RWPE1 (cell line): ENCODE measurements at regions not wholly inside any gene's neighbourhood (a gene's known extent, or its start where the extent isn't known, plus 50 kb on each side); places are given as distances from the start of the nearest gene placed in this dataset.
"Not testable (repeated sequence)": the region's sequence is repeated elsewhere in the genome, so short reads cannot be mapped to it uniquely, and the experiment has no call there.

Experiments
- CTCF ChIA-PET: fragments of 350-600 bp; sonication (Branson Sonifier 250); formaldehyde crosslinking; extraction: SDS; loops from one replicate; lab custom pipeline; 2021; lab: Yijun Ruan, JAX
- POLR2A ChIA-PET: fragments of 400-600 bp; formaldehyde crosslinking; extraction: SDS; loops from one replicate; lab custom pipeline; 2020; ENCODE audit warnings: antibody characterized with exemption; ENCODE audit not compliant: low non-redundant PET; lab: Yijun Ruan, JAX
- DNase-seq: peaks from one replicate; pipeline ENCODE4 v3.0.0; 2012; ENCODE audit warnings: low spot score
- H3K27ac ChIP-seq: fragments of 450-650 bp; 2 replicates; pipeline ENCODE4 v1.5.1; 2017
- CTCF ChIP-seq: fragments of 450-650 bp; conservative IDR thresholded peaks from 2 replicates; pipeline ENCODE4 v1.5.1; 2017; ENCODE audit warnings: low read depth, mild to moderate bottlenecking

- ChIA-PET POLR2A (no interaction called here), CTCF (no interaction called here)
- H3K27ac ChIP-seq = no peak overlapping the region
- DNase-seq = no peak
- TF ChIP-seq CTCF = no peak
Measured at GRCh38 chr9:40928803-40929487, 199.5 kb downstream of the FOXD4L6 start.

- no peak for DNase-seq
- CTCF ChIA-PET = no interaction called here
- POLR2A ChIA-PET = no interaction called here
- no peak for TF ChIP-seq CTCF
- H3K27ac ChIP-seq = no peak overlapping the region
Measured at GRCh38 chr9:40927851-40928802, 200.4 kb downstream of the FOXD4L6 start.

- DNase-seq = no peak
- CTCF ChIA-PET = no interaction called here
- H3K27ac ChIP-seq = no peak overlapping the region
- TF ChIP-seq CTCF = no peak
- POLR2A ChIA-PET = no interaction called here
Measured at GRCh38 chr9:40927260-40927631, 201.2 kb downstream of the FOXD4L6 start.

- ChIA-PET CTCF (no interaction called here), POLR2A (no interaction called here)
- DNase-seq = no peak
- H3K27ac ChIP-seq = no peak overlapping the region
- no peak for TF ChIP-seq CTCF
Measured at GRCh38 chr9:40926404-40927259, 201.8 kb downstream of the FOXD4L6 start.

GRCh38 chr9:40925149-40925548 is 203.3 kb downstream of the FOXD4L6 start:
- no peak overlapping the region for H3K27ac ChIP-seq
- TF ChIP-seq CTCF = no peak
- CTCF ChIA-PET = no interaction called here
- no peak for DNase-seq
- POLR2A ChIA-PET = no interaction called here

GRCh38 chr9:40916399-40916783 is 212.1 kb downstream of the FOXD4L6 start:
- POLR2A ChIA-PET, DNase-seq, CTCF ChIA-PET, H3K27ac ChIP-seq: not testable (repeated sequence)

- DNase-seq, POLR2A ChIA-PET, CTCF ChIA-PET, H3K27ac ChIP-seq: not testable (repeated sequence)
Measured at GRCh38 chr9:40915660-40916398, 212.7 kb downstream of the FOXD4L6 start.
